IMR-90 (cell line): ENCODE measurements at regions not wholly inside any gene's neighbourhood (a gene's known extent, or its start where the extent isn't known, plus 50 kb on each side); places are given as distances from the start of the nearest gene placed in this dataset.

Experiments used
- MXI1 ChIP-seq: IDR thresholded peaks from 2 replicates; pipeline ENCODE4 v1.6.1; 2012; ENCODE audit warnings: low read depth, mild to moderate bottlenecking, low read length, moderate library complexity, borderline replicate concordance
- POLR2A ChIP-seq: IDR thresholded peaks from 2 replicates; pipeline ENCODE4 v1.6.1; 2012; ENCODE audit warnings: mild to moderate bottlenecking, low read depth, low read length
- TF ChIP-seq, protein P1 (sequence below): conservative IDR thresholded peaks from 2 replicates; pipeline ENCODE4 v1.5.1; 2012; ENCODE audit warnings: mild to moderate bottlenecking, low read depth, low read length, improper control_type of control experiment

DNA sequence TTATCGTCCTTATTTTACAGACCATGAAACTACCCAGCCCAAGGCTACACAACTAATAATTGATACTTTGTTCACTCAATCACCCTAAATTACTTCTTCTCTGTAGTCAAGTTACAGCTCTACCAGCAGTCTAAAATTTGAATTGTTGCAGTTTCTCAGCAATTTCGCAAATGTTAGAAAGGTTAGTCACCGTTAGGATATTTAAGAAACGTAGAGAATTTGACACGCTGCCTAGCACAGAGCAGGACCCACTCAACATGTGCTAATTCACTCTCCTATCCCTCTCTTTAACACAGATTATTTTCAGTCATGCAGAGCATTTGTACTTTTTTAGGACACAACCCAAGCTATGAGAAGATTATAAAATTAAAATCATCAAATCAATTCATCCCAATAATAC is 771.1 kb upstream of the LUZP2 start:
- TF ChIP-seq POLR2A (no peak), MXI1 (no peak)
- TF ChIP-seq, protein P1, sequence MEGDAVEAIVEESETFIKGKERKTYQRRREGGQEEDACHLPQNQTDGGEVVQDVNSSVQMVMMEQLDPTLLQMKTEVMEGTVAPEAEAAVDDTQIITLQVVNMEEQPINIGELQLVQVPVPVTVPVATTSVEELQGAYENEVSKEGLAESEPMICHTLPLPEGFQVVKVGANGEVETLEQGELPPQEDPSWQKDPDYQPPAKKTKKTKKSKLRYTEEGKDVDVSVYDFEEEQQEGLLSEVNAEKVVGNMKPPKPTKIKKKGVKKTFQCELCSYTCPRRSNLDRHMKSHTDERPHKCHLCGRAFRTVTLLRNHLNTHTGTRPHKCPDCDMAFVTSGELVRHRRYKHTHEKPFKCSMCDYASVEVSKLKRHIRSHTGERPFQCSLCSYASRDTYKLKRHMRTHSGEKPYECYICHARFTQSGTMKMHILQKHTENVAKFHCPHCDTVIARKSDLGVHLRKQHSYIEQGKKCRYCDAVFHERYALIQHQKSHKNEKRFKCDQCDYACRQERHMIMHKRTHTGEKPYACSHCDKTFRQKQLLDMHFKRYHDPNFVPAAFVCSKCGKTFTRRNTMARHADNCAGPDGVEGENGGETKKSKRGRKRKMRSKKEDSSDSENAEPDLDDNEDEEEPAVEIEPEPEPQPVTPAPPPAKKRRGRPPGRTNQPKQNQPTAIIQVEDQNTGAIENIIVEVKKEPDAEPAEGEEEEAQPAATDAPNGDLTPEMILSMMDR, result no peak
